Large intestine (tissue), 3 donors: ENCODE measurements at regions not wholly inside any gene's neighbourhood (a gene's known extent, or its start where the extent isn't known, plus 50 kb on each side); places are given as distances from the start of the nearest gene placed in this dataset.

ENCODE experiments used
- DNase-seq, 2 donors: peaks; one replicate each; pipeline versions ENCODE4 v3.0.0 to v3.0.0-alpha.2; 2013
- H3K27ac ChIP-seq: one replicate; pipeline ENCODE4 v1.5.1; 2013; ENCODE audit warnings: low read length
- H3K27me3 ChIP-seq: 2 replicates; pipeline ENCODE4 v1.6.1; 2013; ENCODE audit warnings: low read length; ENCODE audit not compliant: control insufficient read depth, insufficient read depth
- H3K36me3 ChIP-seq: 2 replicates; pipeline ENCODE4 v1.6.1; 2013; ENCODE audit warnings: low read length; ENCODE audit not compliant: control insufficient read depth, insufficient read depth
- H3K4me1 ChIP-seq: one replicate; pipeline ENCODE4 v1.6.1; 2013; ENCODE audit warnings: low read length; ENCODE audit not compliant: control insufficient read depth, insufficient read depth
- H3K4me3 ChIP-seq: one replicate; pipeline ENCODE4 v1.5.1; 2013; ENCODE audit warnings: low read length
- H3K9me3 ChIP-seq: one replicate; pipeline ENCODE4 v1.6.1; 2013; ENCODE audit warnings: mild to moderate bottlenecking, low read depth, low read length, moderate library complexity; ENCODE audit not compliant: control insufficient read depth
- WGBS: methylation state at CpG from one replicate; pipeline ENCODE4 v1.1.5; 2013; ENCODE audit warnings: low lambda C conversion rate; ENCODE audit not compliant: insufficient coverage; 5-methylcytosine and 5-hydroxymethylcytosine counted together

- no peaks in the 10 kb centered on the region for H3K4me1 ChIP-seq
- H3K9me3 ChIP-seq, result no peaks in the 10 kb centered on the region
- WGBS, result no CpG with 5 or more reads among the region's 6 CpGs
- H3K27me3 ChIP-seq, result no peaks in the 10 kb centered on the region
- DNase-seq, result no peak
- H3K36me3 ChIP-seq, result no peaks in the 10 kb centered on the region
- no peak overlapping the region for H3K27ac ChIP-seq
- no peak overlapping the region for H3K4me3 ChIP-seq
These were observed 75.3 kb upstream of the BOC start for GRCh38 chr3:113136071-113136470.

GRCh38 chr3:113136544-113136943 lies 74.8 kb upstream of the BOC start:
- 94% methylated on average over 5 of the region's 5 CpGs for WGBS
- no peaks in the 10 kb centered on the region for H3K36me3 ChIP-seq
- no peak overlapping the region for H3K27ac ChIP-seq

DNA sequence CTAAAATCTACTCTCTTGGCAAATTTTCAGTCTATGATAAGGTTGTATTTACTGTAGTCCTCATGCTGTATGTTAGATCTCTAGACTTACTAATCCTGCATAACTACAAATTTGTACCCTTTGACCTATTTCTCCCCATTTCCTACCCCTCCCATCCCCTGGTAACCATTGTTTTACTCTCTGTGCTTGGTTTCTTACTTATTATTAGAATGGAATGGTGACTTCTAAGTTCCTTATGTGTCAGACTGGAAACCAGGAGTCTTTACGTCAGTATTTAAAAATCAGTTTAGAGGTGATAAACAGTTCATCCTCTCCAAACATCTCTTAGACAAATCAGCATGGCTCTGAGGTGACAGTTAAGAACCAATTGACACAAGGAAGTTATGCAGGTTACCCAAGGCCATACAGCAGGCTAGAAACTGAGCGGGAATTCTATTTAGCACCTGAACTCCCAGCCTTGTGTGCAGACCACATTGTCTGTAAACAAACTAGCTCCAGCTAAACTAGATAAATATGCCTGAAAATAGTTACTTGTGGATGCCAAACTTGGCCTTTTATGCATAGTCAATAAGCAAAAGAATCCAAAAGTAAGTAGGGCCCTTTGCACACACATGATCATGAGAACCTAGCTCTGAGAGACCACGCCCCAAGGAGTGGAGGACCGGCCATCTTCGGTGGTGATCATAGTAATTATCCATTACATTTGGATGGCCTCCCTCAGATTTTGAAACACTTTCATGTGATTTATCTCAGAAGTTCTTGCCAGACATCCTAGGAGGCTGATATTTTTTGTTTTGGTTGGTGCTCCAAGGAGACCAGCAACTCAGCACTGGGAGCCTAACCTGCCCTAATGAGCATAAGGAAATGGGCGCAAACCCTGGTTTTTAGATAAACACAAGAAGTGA lies 72.3 kb upstream of the BOC start:
- Histone ChIP-seq H3K36me3 (no peaks in the 10 kb centered on the region), H3K4me3 (no peak overlapping the region), H3K9me3 (no peaks in the 10 kb centered on the region), H3K27ac (no peak overlapping the region), H3K27me3 (no peaks in the 10 kb centered on the region), H3K4me1 (no peaks in the 10 kb centered on the region)
- DNase-seq, result no peak
- WGBS, result no CpG with 5 or more reads among the region's 6 CpGs

More at GRCh38 chr3:113136544-113136943, 74.8 kb upstream of the BOC start:
- DNase-seq, result no peak
- Histone ChIP-seq H3K27me3 (no peaks in the 10 kb centered on the region), H3K4me3 (no peak overlapping the region), H3K4me1 (no peaks in the 10 kb centered on the region), H3K9me3 (no peaks in the 10 kb centered on the region)

GRCh38 chr3:113140876-113141275 lies 70.5 kb upstream of the BOC start:
- Histone ChIP-seq H3K4me3 (no peak overlapping the region), H3K27ac (no peak overlapping the region), H3K4me1 (no peaks in the 10 kb centered on the region), H3K36me3 (no peaks in the 10 kb centered on the region), H3K9me3 (no peaks in the 10 kb centered on the region), H3K27me3 (no peaks in the 10 kb centered on the region)
- no peak for DNase-seq
- WGBS, result no CpG with 5 or more reads among the region's 2 CpGs

DNA sequence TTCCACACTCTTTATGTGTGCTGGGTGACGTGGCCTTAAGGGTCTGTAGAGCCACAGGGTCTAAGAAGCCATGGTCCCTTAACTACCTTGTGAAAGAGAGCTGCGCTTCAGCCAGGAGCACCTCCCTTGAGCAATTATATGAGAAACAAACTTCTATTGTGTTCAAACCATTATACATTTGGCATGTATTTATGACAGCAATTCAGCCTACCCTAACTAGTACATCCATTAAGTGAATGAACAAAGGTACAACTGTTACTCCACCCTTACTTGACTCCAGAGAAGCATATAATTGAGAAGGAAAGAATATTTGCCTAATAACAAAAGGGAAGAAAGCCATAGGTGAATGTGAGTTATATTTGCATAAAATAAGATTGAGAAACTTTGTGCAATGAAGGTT lies 69.8 kb upstream of the BOC start:
- Histone ChIP-seq H3K27ac (no peak overlapping the region), H3K9me3 (no peaks in the 10 kb centered on the region), H3K27me3 (no peaks in the 10 kb centered on the region), H3K4me1 (no peaks in the 10 kb centered on the region), H3K4me3 (no peak overlapping the region), H3K36me3 (no peaks in the 10 kb centered on the region)
- WGBS, result no CpG with 5 or more reads among the region's 2 CpGs
- no peak for DNase-seq

GRCh38 chr3:113142476-113142875 lies 68.9 kb upstream of the BOC start:
- Histone ChIP-seq H3K4me3 (no peak overlapping the region), H3K9me3 (no peaks in the 10 kb centered on the region), H3K36me3 (no peaks in the 10 kb centered on the region), H3K27me3 (no peaks in the 10 kb centered on the region), H3K4me1 (no peaks in the 10 kb centered on the region), H3K27ac (no peak overlapping the region)
- DNase-seq, result no peak

- H3K36me3 ChIP-seq, result no peaks in the 10 kb centered on the region
- H3K4me3 ChIP-seq, result no peak overlapping the region
- DNase-seq, result no peak
- H3K27me3 ChIP-seq, result no peaks in the 10 kb centered on the region
- H3K9me3 ChIP-seq, result no peaks in the 10 kb centered on the region
- H3K27ac ChIP-seq, result no peak overlapping the region
- WGBS, result no CpG with 5 or more reads among the region's 1 CpG
- H3K4me1 ChIP-seq, result peaks cover 7% of the 10 kb centered on the region
These were observed 68.0 kb upstream of the BOC start for GRCh38 chr3:113143353-113143752.

DNA sequence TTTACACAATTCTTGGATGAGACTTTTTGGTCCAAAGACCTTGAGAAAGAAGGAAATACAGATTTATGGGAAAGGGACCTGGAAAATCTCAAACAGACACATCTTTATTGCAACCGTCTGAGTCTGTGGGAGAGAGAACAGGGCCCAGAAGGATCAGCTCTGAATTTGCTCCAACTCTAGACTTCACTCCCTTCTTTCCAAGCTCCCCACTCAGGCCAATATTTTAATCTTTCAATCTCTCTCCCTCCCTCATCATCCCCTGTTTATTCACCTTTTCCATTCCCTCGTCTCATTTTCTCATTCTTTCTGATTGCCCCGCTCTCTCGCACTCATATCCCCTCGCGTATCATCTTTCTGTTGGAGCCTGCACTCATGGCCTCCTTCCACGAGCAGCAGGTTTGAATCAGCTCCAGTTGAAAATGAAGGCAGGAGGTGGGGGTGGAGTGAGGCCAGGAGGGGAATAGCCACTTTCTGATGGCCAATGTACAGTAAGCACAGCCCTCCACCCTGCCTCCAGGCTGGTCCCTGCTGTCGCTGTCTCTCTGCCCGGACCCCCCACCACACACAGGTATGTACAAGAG lies 63.6 kb upstream of the BOC start:
- no peak overlapping the region for H3K27ac ChIP-seq
- no peaks in the 10 kb centered on the region for H3K27me3 ChIP-seq
- peaks cover 25% of the 10 kb centered on the region for H3K4me1 ChIP-seq
- H3K9me3 ChIP-seq, result no peaks in the 10 kb centered on the region
- H3K36me3 ChIP-seq, result no peaks in the 10 kb centered on the region
- peak in 1 of 2 donors; percentile 31 for DNase-seq
- 93% methylated on average over 4 of the region's 9 CpGs for WGBS
- H3K4me3 ChIP-seq, result no peak overlapping the region

DNA sequence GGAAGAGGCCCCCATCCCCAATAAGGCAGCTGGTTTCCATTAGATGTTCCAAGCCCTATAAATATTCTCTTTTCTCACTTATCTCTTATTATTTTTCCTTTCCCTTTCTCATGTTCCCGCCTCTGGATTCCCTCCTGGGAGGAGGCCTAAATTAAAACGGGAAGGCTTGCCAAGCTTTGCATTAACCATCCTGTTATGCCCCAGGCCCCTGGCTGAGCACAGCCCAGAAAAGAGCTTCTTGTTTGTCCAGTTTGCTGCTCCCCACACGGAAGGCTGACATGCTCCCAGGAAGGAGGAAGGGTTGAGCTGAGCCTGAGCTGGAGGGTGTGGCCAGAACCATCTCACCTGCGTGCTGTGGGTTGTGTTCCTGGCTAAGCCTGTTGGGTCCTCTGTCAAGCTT lies 63.1 kb upstream of the BOC start:
- Histone ChIP-seq H3K4me1 (peaks cover 25% of the 10 kb centered on the region), H3K27ac (peak overlapping the region; percentile 30), H3K36me3 (no peaks in the 10 kb centered on the region), H3K27me3 (no peaks in the 10 kb centered on the region), H3K4me3 (no peak overlapping the region), H3K9me3 (no peaks in the 10 kb centered on the region)
- peak in 1 of 2 donors; percentile 34 for DNase-seq
- 60% methylated on average over 2 of the region's 4 CpGs for WGBS

GRCh38 chr3:113150250-113150649 lies 61.1 kb upstream of the BOC start:
- Histone ChIP-seq H3K27ac (no peak overlapping the region), H3K36me3 (no peaks in the 10 kb centered on the region), H3K9me3 (no peaks in the 10 kb centered on the region), H3K27me3 (no peaks in the 10 kb centered on the region), H3K4me1 (peaks cover 25% of the 10 kb centered on the region), H3K4me3 (no peak overlapping the region)
- WGBS, result no CpG with 5 or more reads among the region's 5 CpGs
- no peak for DNase-seq
